ENCODE measurements at regions not wholly inside any gene's neighbourhood (a gene's known extent, or its start where the extent isn't known, plus 50 kb on each side); places are given as distances from the start of the nearest gene placed in this dataset.

DNA sequence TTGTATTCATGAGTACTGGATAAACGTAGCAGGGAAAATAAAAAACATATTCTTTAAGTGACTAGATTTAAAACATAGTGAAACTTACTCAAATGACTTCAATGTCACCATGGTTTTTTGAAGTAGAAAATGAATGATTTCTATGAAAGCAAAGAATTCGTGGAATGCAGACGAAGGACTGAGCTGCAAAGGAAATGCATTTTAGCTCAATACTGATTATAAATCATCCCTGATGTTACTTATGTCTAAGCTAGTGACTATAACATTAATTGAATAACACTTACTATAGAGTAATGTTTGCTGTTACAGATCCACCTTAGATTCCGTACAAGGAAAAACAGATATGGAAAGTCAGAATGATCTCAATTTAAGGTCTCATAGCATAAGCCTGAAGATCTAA, 1257.7 kb upstream of the CDH2 start:
- TF ChIP-seq, protein P1, sequence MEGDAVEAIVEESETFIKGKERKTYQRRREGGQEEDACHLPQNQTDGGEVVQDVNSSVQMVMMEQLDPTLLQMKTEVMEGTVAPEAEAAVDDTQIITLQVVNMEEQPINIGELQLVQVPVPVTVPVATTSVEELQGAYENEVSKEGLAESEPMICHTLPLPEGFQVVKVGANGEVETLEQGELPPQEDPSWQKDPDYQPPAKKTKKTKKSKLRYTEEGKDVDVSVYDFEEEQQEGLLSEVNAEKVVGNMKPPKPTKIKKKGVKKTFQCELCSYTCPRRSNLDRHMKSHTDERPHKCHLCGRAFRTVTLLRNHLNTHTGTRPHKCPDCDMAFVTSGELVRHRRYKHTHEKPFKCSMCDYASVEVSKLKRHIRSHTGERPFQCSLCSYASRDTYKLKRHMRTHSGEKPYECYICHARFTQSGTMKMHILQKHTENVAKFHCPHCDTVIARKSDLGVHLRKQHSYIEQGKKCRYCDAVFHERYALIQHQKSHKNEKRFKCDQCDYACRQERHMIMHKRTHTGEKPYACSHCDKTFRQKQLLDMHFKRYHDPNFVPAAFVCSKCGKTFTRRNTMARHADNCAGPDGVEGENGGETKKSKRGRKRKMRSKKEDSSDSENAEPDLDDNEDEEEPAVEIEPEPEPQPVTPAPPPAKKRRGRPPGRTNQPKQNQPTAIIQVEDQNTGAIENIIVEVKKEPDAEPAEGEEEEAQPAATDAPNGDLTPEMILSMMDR (conservative IDR thresholded peaks at IDR 0.05 in 1 of 2, IDR thresholded peaks at IDR 0.05 in 1 of 2; ENCODE audit: extremely low read depth in 1 of 2, insufficient read depth in 1 of 2, low read depth in 1 of 2, low read length in 2 of 2) = no peak
- no peak for TF ChIP-seq EZH2 (IDR thresholded peaks at IDR 0.05; ENCODE audit: borderline replicate concordance, low read length)

Measured in mammary epithelial cell (primary cell).